Activated CD8-positive, alpha-beta memory T cell treated with anti-CD3 and anti-CD28 coated beads, Interleukin-2, amount 50 U/mL, for 48 hours (primary cell): ENCODE measurements at regions not wholly inside any gene's neighbourhood (a gene's known extent, or its start where the extent isn't known, plus 50 kb on each side); places are given as distances from the start of the nearest gene placed in this dataset.
"Not testable (repeated sequence)": the region's sequence is repeated elsewhere in the genome, so short reads cannot be mapped to it uniquely, and the experiment has no call there.

Source experiments
- DNase-seq: peaks from one replicate; pipeline ENCODE4 v3.0.0-alpha.2; 2020

GRCh38 chr10:46204482-46205102 is 82.2 kb upstream of the ANTXRL start:
- DNase-seq, result not testable (repeated sequence)

- not testable (repeated sequence) for DNase-seq
Observed at GRCh38 chr10:46210427-46210826, 76.4 kb upstream of the ANTXRL start.

- no peak for DNase-seq
Observed at GRCh38 chr10:46215426-46215825, 71.4 kb upstream of the ANTXRL start.

DNA sequence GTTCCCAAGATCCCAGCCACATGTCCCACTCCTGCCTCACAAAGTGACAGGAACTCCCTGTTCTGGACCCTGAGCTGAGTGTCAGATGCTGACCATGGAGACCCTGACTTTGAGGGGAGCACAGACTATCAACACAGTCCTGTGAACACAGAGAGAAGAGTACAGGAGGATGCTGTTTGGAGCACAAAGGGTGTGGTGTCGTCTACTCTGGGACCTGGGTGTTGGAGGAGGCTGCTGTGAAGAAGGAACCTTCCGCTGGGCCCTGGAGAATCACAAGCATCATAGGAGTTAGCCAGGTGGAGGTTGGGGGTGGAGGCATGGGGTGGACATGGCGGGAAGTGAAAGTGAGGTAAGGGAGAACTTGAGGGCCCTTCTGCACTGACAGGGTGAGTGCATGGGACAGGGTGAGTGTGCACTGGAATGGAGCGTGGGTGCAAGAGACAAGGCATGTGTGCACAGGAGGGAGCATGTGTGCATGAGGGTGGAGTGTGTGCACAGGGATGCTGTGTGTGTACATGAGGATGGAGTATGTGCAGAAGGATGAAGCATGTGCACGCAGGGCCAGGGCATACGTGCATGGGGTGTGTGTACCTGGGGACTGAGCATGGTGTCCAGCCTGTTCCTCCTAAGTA is 70.7 kb upstream of the ANTXRL start:
- DNase-seq, result no peak

- no peak for DNase-seq
Observed at GRCh38 chr10:46216836-46217751, 69.7 kb upstream of the ANTXRL start.

GRCh38 chr10:46217752-46218453 is 68.9 kb upstream of the ANTXRL start:
- no peak for DNase-seq

GRCh38 chr10:46218921-46219320 is 67.9 kb upstream of the ANTXRL start:
- no peak for DNase-seq

GRCh38 chr10:46219431-46219990 is 67.3 kb upstream of the ANTXRL start:
- DNase-seq, result not testable (repeated sequence)

DNA sequence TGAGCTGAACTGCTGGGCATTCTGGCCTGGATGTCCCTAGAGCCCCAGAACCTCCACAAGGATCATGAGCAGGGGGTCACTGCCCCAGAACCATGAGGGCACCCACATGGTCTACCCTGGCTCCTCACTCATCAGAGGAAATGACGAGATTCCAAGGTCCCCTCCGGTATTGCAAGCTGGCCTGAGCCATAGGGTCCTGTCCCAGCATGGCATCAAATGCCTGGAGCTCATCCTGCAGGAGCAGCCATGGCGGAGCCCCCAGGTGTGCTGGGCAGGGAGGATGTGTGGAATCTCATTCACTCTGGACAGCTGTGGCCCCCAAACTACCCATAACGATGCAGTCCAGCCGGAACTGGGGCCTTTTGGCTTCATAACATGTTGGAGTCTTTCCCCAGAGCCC is 66.6 kb upstream of the ANTXRL start:
- DNase-seq, result peak; percentile 42

DNA sequence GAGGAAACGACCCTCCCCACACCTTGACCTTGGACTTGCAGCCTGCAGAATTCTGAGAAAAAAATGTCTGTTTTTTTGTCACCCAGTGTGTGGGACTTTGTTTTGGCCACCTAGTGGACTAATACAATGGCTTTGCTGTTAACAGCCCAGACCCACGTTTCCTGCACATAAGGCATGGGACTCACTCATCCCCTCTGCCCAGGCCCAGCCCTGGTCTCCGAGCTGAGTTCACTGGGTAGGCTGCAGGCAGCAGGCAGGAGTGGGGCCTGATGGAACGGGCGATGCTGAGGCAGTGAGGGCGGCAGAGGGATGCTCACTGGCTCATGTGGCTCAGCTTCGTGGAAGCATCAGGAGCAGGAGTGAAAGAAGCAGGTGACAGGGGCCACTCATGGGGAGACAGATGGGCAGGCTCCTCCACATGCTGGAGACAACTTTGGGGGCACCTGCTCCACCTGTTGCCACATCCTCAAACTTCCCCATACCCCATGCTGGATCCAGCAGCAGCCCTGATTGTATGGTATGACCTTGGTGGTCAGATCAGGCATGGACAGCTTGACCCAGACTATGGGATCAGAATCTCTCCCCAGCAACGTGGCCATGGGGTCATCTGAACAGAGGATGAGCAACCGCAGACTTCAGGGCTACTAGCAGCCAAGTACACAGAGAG is 65.8 kb upstream of the ANTXRL start:
- DNase-seq, result peak; percentile 42

DNA sequence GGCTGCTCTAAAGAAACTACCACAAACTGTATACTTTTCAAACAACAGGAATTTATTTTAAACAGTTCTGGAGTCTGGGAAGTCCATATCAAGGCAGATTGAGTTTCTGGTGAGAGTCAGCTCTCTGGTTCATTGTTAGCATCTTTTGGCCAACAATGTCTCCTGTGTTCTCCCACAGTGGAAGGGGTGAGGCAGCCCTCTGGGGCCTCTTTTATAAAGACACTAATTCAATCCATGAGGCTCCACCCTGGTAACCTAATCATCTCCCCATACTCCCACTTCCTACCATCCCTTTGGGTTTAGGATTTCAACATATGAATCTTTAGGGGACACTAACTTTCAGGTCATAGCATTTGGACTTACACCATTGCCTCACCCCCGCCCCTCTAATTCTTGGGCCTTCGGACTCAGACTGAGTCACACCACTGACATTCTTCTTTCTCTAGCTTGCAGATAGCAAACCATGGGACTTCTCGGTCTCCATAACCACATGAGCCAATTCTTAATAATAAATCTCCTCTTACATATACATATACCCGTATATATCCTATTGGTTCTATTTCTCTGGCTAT is 64.3 kb upstream of the ANTXRL start:
- DNase-seq, result no peak

- DNase-seq, result peak; percentile 62
Observed at GRCh38 chr10:46223064-46223480, 63.7 kb upstream of the ANTXRL start.

DNA sequence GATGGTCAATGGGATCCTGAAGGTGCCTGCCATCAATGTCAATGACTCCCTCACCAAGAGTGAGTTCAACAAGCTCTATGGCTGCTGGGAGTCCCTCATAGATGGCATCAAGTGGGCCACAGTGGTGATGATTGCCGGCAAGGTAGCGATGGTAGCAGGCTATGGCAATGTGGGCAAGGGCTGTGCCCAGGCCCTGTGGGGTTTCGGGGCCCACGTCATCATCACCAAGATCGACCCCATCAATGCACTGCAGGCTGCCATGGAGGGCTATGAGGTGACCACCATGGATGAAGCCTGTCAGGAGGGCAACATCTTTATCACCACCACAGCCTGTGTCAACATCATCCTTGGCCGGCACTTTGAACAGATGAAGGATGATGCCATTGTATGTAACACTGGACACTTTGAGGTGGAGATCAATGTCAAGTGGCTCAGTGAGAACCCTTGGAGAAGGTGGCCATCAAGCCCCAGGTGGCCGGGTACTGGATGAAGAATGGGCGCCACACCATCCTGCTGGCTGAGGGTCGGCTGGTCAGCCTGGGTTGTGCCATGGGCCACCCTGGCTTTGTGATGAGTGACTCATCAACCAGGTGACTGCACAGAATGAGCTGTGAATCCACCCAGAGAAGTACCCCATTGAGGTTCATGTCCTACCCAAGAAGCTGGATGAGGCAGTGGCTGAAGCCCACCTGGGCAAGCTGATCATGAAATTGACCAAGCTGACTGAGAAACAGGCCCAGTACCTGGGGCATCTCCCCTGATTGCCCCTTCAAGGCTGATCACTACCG is 63.0 kb upstream of the ANTXRL start:
- DNase-seq, result no peak

DNA sequence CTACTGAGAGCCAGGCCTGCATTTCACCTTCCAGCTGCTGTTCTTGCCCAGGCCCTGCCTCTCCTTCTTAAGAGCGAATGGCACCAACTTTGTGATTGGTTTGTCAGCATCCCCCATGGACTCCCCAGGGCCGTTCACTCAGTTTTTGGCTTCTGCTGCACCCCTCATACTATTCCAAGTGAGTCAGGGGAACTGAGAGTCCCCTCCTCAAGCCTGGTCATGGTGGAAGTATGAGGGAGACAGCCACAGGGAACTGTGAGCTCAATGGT is 62.4 kb upstream of the ANTXRL start:
- peak; percentile 48 for DNase-seq

DNA sequence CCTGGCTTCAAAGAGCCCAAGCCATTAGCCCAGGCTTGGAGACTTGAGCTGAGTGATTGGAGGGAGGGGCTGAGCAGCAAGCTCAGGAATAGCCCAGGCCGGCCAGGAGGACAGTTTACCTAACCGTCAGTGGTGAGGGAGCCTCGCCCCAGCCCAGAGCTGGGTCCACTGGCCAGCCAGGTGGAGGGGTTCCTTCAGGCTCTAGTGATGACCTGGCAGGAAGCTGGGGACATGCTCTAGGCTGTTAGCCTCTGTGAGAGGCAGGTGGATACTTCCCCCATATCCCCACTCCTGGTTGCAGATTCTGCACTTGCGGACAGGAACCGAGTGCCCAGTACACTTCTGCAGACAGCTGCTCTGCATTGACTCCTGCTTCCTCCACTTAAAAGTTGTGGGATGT is 61.2 kb upstream of the ANTXRL start:
- no peak for DNase-seq

GRCh38 chr10:46226232-46226631 is 60.6 kb upstream of the ANTXRL start:
- DNase-seq, result no peak

DNA sequence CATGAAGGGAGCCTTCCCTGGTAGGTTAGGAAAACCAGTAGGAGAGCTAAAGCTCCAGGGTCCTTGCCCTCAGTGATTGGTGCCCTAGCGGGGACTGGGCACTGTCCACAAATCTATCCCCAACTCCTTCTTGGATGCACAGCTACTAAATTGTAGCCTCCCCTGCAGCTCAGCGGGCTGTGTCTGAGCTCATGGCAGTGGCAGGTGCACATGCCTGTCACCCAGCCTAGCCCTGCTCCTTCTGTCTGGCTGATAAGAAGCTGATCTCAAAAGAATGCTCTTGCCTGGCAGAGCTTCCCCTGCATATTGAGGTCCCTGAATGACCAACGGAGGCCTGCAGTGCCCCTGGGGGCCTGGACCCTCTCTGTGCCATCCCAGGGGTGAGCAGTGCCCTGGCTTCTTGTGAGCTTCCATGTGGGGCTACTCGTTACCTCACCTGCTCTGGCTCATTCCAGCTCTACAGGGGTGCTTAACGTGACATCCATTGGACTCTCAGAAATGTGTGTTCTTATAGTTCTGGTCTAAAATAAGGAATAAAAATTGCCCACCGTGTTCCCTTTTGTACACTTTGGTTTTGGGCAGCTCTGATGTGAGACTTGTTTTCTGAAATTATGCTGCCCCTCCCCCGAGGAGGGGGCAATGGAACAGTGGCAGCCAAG is 59.8 kb upstream of the ANTXRL start:
- peak; percentile 46 for DNase-seq

DNA sequence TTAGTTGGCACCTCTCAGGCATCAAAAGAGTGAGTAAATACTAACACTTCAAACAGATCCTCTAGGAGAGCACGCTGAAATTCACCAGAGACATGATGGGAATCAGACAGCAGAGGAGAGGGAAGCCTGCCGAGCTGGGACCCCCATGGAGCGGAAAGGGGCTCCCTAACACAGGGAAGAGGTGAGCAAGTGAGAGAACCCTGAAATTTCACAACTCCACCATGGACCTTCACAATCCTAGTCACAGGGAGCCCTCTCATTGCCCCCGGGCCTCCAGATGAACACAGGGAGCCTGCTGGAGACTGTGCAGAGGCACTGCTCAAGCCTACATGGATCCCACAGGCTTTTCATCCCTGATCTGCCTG is 59.2 kb upstream of the ANTXRL start:
- DNase-seq, result no peak

DNA sequence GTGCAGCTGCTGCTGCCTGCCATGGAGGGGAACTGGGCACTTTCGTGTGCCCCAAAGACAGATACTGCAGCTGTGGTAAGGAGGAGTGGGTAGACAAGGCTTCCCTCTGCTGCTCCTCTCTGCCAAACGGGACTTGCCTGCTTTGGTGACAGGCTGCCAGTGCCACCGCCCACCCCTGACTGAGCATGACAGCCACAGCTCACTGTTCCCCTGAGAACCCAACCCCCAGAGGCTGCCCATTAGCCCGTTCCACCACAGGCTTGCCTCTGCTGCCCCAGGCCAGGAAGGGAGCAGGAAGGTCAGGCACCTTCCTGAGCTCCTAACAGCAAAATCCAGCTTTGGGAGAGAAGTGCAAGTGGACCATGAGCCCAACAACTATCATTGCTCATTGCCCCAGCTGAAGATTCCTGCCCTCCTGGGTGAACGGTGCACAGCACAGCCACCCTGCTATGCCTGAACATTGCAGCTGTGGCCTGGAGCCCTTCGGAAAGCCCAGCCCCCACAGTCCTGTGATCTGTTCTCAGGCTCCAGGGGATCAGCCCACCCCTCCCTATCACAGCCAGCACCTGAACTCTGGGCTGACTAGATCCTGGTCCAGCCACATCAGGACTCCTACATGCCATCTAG is 58.7 kb upstream of the ANTXRL start:
- peak; percentile 49 for DNase-seq

DNA sequence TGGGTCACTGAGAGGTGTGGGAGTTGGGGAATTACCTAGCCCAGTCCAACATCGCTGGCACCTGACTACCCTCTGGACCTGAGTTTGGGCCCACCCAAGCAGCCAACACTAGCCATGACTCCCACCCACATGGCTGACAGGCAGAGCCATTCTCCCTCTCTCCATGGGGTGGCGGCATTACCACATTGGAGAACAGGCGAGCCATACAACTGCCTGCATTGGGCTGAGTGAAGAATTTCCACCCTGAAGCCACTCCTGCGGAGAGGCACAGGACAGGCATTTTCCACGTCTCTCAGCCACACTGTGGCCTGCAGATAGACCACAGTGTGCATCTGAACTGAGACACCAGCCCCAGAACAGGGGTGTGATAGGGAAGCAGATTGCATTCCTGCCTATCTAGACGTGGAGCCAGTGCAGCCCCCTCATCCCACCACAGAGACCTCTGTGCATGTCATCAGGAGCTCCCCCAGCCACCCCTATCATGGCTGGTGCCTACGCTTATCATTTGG is 58.2 kb upstream of the ANTXRL start:
- DNase-seq, result peak; percentile 81
